Hepatocyte (in vitro differentiated cells): ENCODE measurements at regions not wholly inside any gene's neighbourhood (a gene's known extent, or its start where the extent isn't known, plus 50 kb on each side); places are given as distances from the start of the nearest gene placed in this dataset.

Source experiments
- DNase-seq: peaks from one replicate; pipeline ENCODE4 v3.0.0-alpha.2; 2016; ENCODE audit warnings: low spot score
- H2AFZ ChIP-seq: fragments of 200-600 bp; sonication (generic); 2 replicates; pipeline ENCODE4 v1.6.0; 2016; ENCODE audit warnings: antibody characterized with exemption, mild to moderate bottlenecking
- H3K27ac ChIP-seq: fragments of 200-600 bp; sonication (generic); 2 replicates; pipeline ENCODE4 v1.5.1; 2016; ENCODE audit warnings: mild to moderate bottlenecking
- H3K27me3 ChIP-seq: fragments of 200-600 bp; sonication (generic); 2 replicates; pipeline ENCODE4 v1.6.1; 2016
- H3K36me3 ChIP-seq: fragments of 200-600 bp; sonication (generic); replicated peaks from 2 replicates; pipeline ENCODE4 v1.5.1; 2016; ENCODE audit warnings: low read depth; ENCODE audit not compliant: insufficient read depth
- H3K4me1 ChIP-seq: fragments of 200-600 bp; sonication (generic); 2 replicates; pipeline ENCODE4 v1.5.1; 2016; ENCODE audit warnings: mild to moderate bottlenecking, moderate library complexity; ENCODE audit not compliant: insufficient read depth
- H3K4me2 ChIP-seq: fragments of 200-600 bp; sonication (generic); 2 replicates; pipeline ENCODE4 v1.6.0; 2016
- H3K4me3 ChIP-seq: fragments of 200-600 bp; sonication (generic); 2 replicates; pipeline ENCODE4 v1.5.1; 2016; ENCODE audit warnings: mild to moderate bottlenecking
- H3K79me2 ChIP-seq: fragments of 200-600 bp; sonication (generic); 2 replicates; pipeline ENCODE4 v1.6.0; 2017; ENCODE audit warnings: mild to moderate bottlenecking
- H3K9me2 ChIP-seq: fragments of 200-600 bp; sonication (generic); replicated peaks from 2 replicates; pipeline ENCODE4 v1.6.0; 2017; ENCODE audit warnings: mild to moderate bottlenecking; ENCODE audit not compliant: insufficient read depth
- H3K9me3 ChIP-seq: fragments of 200-600 bp; sonication (generic); 2 replicates; pipeline ENCODE4 v1.5.1; 2016; ENCODE audit warnings: low read depth, mild to moderate bottlenecking
- H4K20me1 ChIP-seq: fragments of 200-600 bp; sonication (generic); 2 replicates; pipeline ENCODE4 v1.6.0; 2016; ENCODE audit warnings: mild to moderate bottlenecking; ENCODE audit not compliant: insufficient read depth, poor library complexity, severe bottlenecking
- EZH2 ChIP-seq: fragments of 200-600 bp; sonication (generic); IDR thresholded peaks from 2 replicates; pipeline ENCODE4 v1.6.1; 2016; ENCODE audit warnings: antibody characterized with exemption, mild to moderate bottlenecking, borderline replicate concordance
- EZH2phosphoT487 ChIP-seq: fragments of 200-600 bp; sonication (generic); IDR thresholded peaks from one replicate; pipeline ENCODE4 v1.6.1; 2018; ENCODE audit warnings: antibody characterized with exemption, mild to moderate bottlenecking, low read depth, moderate library complexity; ENCODE audit not compliant: unreplicated experiment, severe bottlenecking
- WGBS: methylation state at CpG from one replicate; pipeline ENCODE4 v1.1.6; 2016; ENCODE audit warnings: low lambda C conversion rate; ENCODE audit errors: missing lambda C conversion rate; 5-methylcytosine and 5-hydroxymethylcytosine counted together
- TF ChIP-seq, protein P1 (sequence below): fragments of 200-600 bp; sonication (generic); IDR thresholded peaks from 2 replicates; pipeline ENCODE4 v1.5.1; 2016; ENCODE audit warnings: antibody characterized with exemption, mild to moderate bottlenecking; ENCODE audit not compliant: poor library complexity

DNA sequence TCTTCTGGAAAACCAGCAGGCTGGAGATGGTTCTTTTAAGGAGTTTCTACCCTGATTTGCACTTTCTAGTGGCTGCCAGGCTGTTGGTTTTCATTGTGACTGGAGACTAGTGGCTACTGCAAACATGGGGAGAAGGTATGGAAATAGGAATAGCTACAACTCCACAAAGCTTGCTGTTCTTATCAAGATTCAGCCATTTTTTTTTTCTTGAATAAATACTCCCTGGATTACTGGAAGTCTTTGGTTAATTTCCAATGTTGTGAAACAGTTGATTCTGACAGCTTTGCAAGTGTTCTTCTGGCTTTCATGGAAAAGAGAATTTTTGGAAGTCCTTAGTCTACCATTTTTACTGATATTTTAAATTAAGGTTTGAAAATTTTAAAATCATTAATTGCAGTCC lies 277.7 kb downstream of the HS3ST3A1 start:
- no peaks in the 10 kb centered on the region for H3K36me3 ChIP-seq

DNA sequence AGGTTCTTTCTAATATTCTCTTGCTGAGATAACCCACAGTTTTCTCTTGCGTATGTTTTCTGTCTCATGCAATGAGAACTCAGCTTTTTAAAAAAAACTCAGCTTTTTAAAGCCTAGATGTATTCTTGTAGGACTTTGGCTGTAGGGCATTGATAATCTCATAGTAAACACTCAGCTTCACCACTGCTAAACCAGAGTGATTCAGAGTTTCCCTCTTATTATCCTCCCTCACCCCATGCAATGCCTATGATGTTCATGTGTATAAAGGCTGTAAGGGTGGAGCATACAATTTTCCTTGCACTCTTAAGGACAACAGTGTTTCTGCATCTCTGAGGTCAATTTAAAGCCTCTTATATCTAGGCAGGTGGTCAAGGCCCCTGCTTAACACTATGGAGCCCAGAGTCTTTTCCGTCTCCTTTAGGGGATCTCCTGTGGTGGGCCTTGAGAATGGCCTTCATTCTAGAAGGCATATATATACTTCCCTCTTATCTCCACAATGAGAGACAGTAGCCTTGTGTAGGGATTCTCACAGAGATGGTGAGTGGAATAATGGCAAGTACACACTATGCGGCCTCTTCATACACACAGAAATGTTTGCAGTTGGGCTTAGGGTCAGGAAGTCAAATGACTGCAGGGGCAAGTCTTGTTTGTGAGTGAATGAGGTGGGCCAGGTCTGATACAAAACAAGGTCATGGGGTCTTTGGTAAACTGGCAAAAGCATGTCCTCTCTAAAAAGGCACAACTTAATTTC lies 279.6 kb downstream of the HS3ST3A1 start:
- Histone ChIP-seq H3K36me3 (no peaks in the 10 kb centered on the region), H2AFZ (no peak overlapping the region), H3K9me2 (no peaks in the 10 kb centered on the region), H3K4me3 (no peak overlapping the region), H3K79me2 (no peaks in the 10 kb centered on the region), H3K27ac (peak overlapping the region; percentile 66), H3K4me1 (no peaks in the 10 kb centered on the region), H4K20me1 (no peaks in the 10 kb centered on the region), H3K4me2 (no peak overlapping the region), H3K27me3 (no peaks in the 10 kb centered on the region), H3K9me3 (no peaks in the 10 kb centered on the region)
- TF ChIP-seq EZH2: no peak
- TF ChIP-seq, protein P1, sequence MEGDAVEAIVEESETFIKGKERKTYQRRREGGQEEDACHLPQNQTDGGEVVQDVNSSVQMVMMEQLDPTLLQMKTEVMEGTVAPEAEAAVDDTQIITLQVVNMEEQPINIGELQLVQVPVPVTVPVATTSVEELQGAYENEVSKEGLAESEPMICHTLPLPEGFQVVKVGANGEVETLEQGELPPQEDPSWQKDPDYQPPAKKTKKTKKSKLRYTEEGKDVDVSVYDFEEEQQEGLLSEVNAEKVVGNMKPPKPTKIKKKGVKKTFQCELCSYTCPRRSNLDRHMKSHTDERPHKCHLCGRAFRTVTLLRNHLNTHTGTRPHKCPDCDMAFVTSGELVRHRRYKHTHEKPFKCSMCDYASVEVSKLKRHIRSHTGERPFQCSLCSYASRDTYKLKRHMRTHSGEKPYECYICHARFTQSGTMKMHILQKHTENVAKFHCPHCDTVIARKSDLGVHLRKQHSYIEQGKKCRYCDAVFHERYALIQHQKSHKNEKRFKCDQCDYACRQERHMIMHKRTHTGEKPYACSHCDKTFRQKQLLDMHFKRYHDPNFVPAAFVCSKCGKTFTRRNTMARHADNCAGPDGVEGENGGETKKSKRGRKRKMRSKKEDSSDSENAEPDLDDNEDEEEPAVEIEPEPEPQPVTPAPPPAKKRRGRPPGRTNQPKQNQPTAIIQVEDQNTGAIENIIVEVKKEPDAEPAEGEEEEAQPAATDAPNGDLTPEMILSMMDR: no peak
- no peak for TF ChIP-seq EZH2phosphoT487
- 87% methylated on average over 3 of the region's 3 CpGs for WGBS
- DNase-seq: peak; percentile 49

More for the DNA sequence above, 277.7 kb downstream of the HS3ST3A1 start:
- Histone ChIP-seq H3K4me3 (no peak overlapping the region), H3K4me1 (no peaks in the 10 kb centered on the region), H3K79me2 (no peaks in the 10 kb centered on the region), H3K9me2 (no peaks in the 10 kb centered on the region), H3K27ac (peak overlapping the region; percentile 65), H3K27me3 (no peaks in the 10 kb centered on the region), H4K20me1 (no peaks in the 10 kb centered on the region), H2AFZ (no peak overlapping the region), H3K4me2 (no peak overlapping the region), H3K9me3 (no peaks in the 10 kb centered on the region)
- peak; percentile 14 for DNase-seq
- TF ChIP-seq, protein P1: no peak
- TF ChIP-seq EZH2 (no peak), EZH2phosphoT487 (no peak)

DNA sequence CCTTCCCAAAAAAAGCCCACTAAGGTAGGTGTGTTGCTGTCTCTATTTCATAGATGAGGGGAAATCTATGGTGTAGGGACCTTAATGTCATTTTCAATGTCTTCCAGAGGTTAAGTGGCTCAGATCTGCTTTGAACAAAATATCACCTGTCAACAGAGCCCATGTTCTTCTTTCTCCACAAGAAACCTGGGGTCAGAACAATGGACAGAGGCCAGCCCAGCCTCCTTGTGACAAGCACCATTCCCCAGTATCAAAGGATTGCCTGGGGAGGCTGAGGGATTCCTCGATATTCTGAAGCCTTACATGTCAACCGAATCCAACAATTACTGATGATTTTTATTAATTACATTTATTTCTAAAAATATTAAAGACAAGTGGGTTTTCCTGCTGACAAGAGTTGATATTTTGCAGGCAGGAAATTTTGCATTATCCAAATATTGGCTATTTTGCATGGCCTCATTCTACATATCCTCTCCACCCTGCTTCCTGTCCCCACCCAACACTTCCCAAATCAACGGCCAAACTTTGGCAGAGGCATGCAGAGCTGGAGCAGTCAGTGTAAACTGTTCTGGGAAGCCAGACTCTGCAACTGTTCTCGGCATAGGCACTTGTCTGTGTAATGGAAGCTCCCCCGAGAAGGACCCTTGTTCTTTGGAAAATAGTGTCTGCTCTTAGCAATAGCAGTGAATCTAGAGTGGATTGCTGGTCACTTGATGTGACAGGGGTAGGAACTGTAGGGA lies 281.5 kb downstream of the HS3ST3A1 start:
- Histone ChIP-seq H3K27ac (no peak overlapping the region), H3K79me2 (no peaks in the 10 kb centered on the region), H3K4me3 (no peak overlapping the region), H3K9me2 (no peaks in the 10 kb centered on the region), H3K4me2 (no peak overlapping the region), H3K4me1 (no peaks in the 10 kb centered on the region), H3K27me3 (no peaks in the 10 kb centered on the region), H2AFZ (no peak overlapping the region), H4K20me1 (no peaks in the 10 kb centered on the region), H3K36me3 (no peaks in the 10 kb centered on the region), H3K9me3 (no peaks in the 10 kb centered on the region)
- WGBS: 80% methylated on average over 5 of the region's 5 CpGs
- no peak for DNase-seq
- TF ChIP-seq, protein P1: no peak
- TF ChIP-seq EZH2 (no peak), EZH2phosphoT487 (no peak)
